Right atrium auricular region (tissue), 2 donors: ENCODE measurements at regions not wholly inside any gene's neighbourhood (a gene's known extent, or its start where the extent isn't known, plus 50 kb on each side); places are given as distances from the start of the nearest gene placed in this dataset.

ENCODE experiments used
- DNase-seq: peaks from one replicate; pipeline ENCODE4 v3.0.0-alpha.2; 2019; ENCODE audit warnings: low spot score
- H3K27ac ChIP-seq, 2 donors: fragments of 200-600 bp; sonication (generic); 1 replicate in 1 of 2; 2 replicates in 1 of 2; pipeline ENCODE4 v1.5.1; 2016 to 2019
- H3K27me3 ChIP-seq, 2 donors: fragments of 200-600 bp; sonication (generic); one replicate each; pipeline versions ENCODE4 v1.5.1 to v1.6.0; 2017 to 2019
- H3K36me3 ChIP-seq: fragments of 200-600 bp; sonication (generic); one replicate; pipeline ENCODE4 v1.5.1; 2016
- H3K4me1 ChIP-seq, 2 donors: fragments of 200-600 bp; sonication (generic); one replicate each; pipeline versions ENCODE4 v1.5.1 to v1.6.0; 2017 to 2019
- H3K4me3 ChIP-seq, 2 donors: fragments of 200-600 bp; sonication (generic); 1 replicate in 1 of 2; 2 replicates in 1 of 2; pipeline ENCODE4 v1.5.1; 2017 to 2019; ENCODE audit warnings: mild to moderate bottlenecking in 1 of 2, moderate library complexity in 1 of 2
- H3K9me3 ChIP-seq, 2 donors: fragments of 200-600 bp; sonication (generic); one replicate each; pipeline ENCODE4 v1.5.1; 2019
- CTCF ChIP-seq, 2 donors: fragments of 200-600 bp; sonication (generic); IDR thresholded peaks; one replicate each; pipeline ENCODE4 v1.5.1; 2019; ENCODE audit warnings: antibody characterized with exemption in 2 of 2

- no peaks in the 10 kb centered on the region for H3K27me3 ChIP-seq
- DNase-seq = no peak
- H3K27ac ChIP-seq = no peak overlapping the region
- no peak for TF ChIP-seq CTCF (IDR thresholded peaks at IDR 0.05)
- no peaks in the 10 kb centered on the region for H3K4me1 ChIP-seq
- no peaks in the 10 kb centered on the region for H3K9me3 ChIP-seq
- no peaks in the 10 kb centered on the region for H3K36me3 ChIP-seq
- no peak overlapping the region for H3K4me3 ChIP-seq
These were observed 142.2 kb upstream of the PWP1 start for GRCh38 chr12:107543416-107543815.

- no peak overlapping the region for H3K27ac ChIP-seq
- no peaks in the 10 kb centered on the region for H3K9me3 ChIP-seq
- no peaks in the 10 kb centered on the region for H3K27me3 ChIP-seq
- no peaks in the 10 kb centered on the region for H3K4me1 ChIP-seq
- no peaks in the 10 kb centered on the region for H3K36me3 ChIP-seq
- no peak overlapping the region for H3K4me3 ChIP-seq
- no peak for DNase-seq
- TF ChIP-seq CTCF (IDR thresholded peaks at IDR 0.05) = no peak
These were observed 141.8 kb upstream of the PWP1 start for GRCh38 chr12:107543841-107544240.

GRCh38 chr12:107544937-107545336 lies 140.7 kb upstream of the PWP1 start:
- Histone ChIP-seq H3K36me3 (no peaks in the 10 kb centered on the region), H3K9me3 (peaks cover 0 to 5% of the 10 kb centered on the region in 2 donors), H3K27ac (no peak overlapping the region)

GRCh38 chr12:107545737-107546353 lies 139.8 kb upstream of the PWP1 start:
- TF ChIP-seq CTCF (IDR thresholded peaks at IDR 0.05) = no peak
- no peaks in the 10 kb centered on the region for H3K4me1 ChIP-seq
- no peak overlapping the region for H3K4me3 ChIP-seq
- peaks cover 0 to 5% of the 10 kb centered on the region in 2 donors for H3K9me3 ChIP-seq
- no peaks in the 10 kb centered on the region for H3K36me3 ChIP-seq
- no peak overlapping the region for H3K27ac ChIP-seq
- H3K27me3 ChIP-seq = no peaks in the 10 kb centered on the region
- DNase-seq = no peak

More at GRCh38 chr12:107544937-107545336, 140.7 kb upstream of the PWP1 start:
- Histone ChIP-seq H3K4me3 (no peak overlapping the region), H3K4me1 (no peaks in the 10 kb centered on the region), H3K27me3 (no peaks in the 10 kb centered on the region)
- DNase-seq = no peak
- no peak for TF ChIP-seq CTCF (IDR thresholded peaks at IDR 0.05)

- no peaks in the 10 kb centered on the region for H3K4me1 ChIP-seq
- TF ChIP-seq CTCF (IDR thresholded peaks at IDR 0.05) = no peak
- H3K27ac ChIP-seq = no peak overlapping the region
- H3K4me3 ChIP-seq = no peak overlapping the region
- DNase-seq = no peak
- no peaks in the 10 kb centered on the region for H3K36me3 ChIP-seq
- peaks cover 0 to 5% of the 10 kb centered on the region in 2 donors for H3K9me3 ChIP-seq
- no peaks in the 10 kb centered on the region for H3K27me3 ChIP-seq
These were observed 138.2 kb upstream of the PWP1 start for GRCh38 chr12:107547389-107547788.
